22Rv1 (cell line): ENCODE measurements at regions not wholly inside any gene's neighbourhood (a gene's known extent, or its start where the extent isn't known, plus 50 kb on each side); places are given as distances from the start of the nearest gene placed in this dataset.

Experiments
- CTCF ChIP-seq: fragments of 450-650 bp; IDR thresholded peaks from 2 replicates; pipeline ENCODE4 v1.5.1; 2017; ENCODE audit warnings: mild to moderate bottlenecking
- ZFX ChIP-seq: fragments of 450-650 bp; IDR thresholded peaks from 2 replicates; pipeline ENCODE4 v1.6.1; 2017; ENCODE audit warnings: antibody characterized with exemption, borderline replicate concordance

DNA sequence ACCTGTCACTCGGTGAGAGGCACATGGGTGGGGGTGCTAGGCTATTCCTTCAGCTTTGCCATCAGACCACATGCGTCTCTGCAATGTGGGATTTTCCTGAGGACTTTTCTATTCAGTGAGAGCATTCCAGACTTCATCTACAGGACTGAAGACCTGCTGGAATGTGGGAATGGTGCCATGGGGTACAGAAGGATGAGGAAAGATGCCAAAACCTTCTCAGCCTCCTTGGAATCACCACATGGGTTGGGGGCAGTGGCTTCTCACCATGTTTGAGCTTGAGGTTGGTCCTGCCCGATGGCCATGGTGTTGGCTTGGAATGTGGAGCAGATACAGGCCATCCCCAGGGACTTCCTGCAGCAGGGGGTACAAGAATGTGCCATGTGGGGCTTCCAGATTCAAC, 80.9 kb upstream of the KLF13 start:
- TF ChIP-seq CTCF (no peak), ZFX (no peak)
